ENCODE measurements at regions not wholly inside any gene's neighbourhood (a gene's known extent, or its start where the extent isn't known, plus 50 kb on each side); places are given as distances from the start of the nearest gene placed in this dataset.

DNA sequence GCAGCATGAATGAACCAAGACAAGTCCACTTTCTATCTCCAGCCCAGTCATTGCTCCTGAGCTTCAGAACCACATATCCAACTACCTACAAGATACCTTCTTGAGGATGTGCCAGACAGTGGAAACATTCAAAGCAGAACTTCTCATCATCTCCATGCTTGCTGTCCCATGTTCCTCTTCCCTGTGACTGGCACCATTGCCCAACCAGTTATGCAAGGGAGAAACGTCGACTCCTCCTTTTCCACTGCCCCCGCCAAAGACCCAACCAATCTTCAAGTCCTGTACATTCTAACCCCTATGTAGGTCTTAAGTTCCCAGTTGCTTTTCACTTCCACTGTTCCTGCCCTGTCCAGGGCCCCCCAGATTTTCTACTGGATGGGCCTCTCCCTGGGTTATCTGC lies 225.7 kb downstream of the RPS24 start:
- no peaks in the 10 kb centered on the region for H3K27me3 ChIP-seq (ENCODE audit: insufficient read depth in 3 of 3, low read length in 2 of 3)
- no peak overlapping the region for H3K4me3 ChIP-seq
- H3K27ac ChIP-seq: no peak overlapping the region
- ATAC-seq (no peak), DNase-seq (no peak)
- 68 to 83% (median 73%) methylated on average over 3 of the region's 3 CpGs for WGBS, 3 donors
- H3K36me3 ChIP-seq (ENCODE audit: insufficient read depth in 1 of 2, low read depth in 1 of 2): no peaks in the 10 kb centered on the region
- intact Hi-C loops (cut with DNase I): no loop called here
- H3K9me3 ChIP-seq: no peaks in the 10 kb centered on the region
- TF ChIP-seq, protein P1, sequence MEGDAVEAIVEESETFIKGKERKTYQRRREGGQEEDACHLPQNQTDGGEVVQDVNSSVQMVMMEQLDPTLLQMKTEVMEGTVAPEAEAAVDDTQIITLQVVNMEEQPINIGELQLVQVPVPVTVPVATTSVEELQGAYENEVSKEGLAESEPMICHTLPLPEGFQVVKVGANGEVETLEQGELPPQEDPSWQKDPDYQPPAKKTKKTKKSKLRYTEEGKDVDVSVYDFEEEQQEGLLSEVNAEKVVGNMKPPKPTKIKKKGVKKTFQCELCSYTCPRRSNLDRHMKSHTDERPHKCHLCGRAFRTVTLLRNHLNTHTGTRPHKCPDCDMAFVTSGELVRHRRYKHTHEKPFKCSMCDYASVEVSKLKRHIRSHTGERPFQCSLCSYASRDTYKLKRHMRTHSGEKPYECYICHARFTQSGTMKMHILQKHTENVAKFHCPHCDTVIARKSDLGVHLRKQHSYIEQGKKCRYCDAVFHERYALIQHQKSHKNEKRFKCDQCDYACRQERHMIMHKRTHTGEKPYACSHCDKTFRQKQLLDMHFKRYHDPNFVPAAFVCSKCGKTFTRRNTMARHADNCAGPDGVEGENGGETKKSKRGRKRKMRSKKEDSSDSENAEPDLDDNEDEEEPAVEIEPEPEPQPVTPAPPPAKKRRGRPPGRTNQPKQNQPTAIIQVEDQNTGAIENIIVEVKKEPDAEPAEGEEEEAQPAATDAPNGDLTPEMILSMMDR (IDR thresholded peaks at IDR 0.05): no peak
- H3K4me1 ChIP-seq: no peaks in the 10 kb centered on the region

DNA sequence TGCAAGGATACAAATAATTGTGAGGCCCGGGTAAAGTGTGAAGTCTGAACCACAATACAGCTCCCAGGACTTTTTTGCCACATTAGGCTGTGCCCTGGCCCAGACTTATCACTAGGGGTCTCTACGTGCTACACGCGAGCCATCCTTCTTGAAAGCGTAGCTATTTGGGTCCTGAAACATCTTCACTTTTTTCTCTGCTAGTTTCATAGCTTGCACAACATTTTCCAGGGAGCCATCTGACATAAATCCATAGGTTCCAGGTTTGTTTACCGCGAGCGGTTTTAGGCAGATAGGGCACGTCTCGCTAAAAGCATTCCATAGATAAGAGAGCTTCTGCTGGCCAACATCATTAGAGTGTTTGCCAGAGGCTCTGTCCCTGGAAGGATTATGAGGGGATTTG lies 226.5 kb downstream of the RPS24 start:
- 79 to 80% (median 80%) methylated on average over 10 of the region's 10 CpGs for WGBS, 3 donors
- ATAC-seq: no peak
- H3K27ac ChIP-seq: no peak overlapping the region

DNA sequence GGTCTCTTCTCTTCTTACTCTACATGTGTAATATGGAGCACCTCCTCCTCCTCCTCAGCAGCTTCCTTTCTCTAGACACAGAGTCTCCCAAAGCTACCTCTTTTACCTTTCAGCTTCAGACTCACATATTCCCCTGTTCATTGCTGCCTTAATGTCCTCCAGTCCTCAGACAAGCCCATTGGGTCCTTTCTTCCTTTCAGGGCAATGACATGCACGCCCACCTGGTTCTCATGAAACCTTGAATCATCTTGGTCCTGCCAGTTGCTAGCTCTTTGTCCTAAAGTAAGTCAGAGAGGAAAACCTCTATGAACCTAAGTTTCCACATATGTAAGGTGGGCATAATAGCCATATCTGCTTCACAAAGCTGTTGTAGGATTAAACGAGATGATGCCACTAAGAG lies 227.0 kb downstream of the RPS24 start:
- TF ChIP-seq, protein P1 (IDR thresholded peaks at IDR 0.05): no peak
- 93 to 98% (median 98%) methylated on average over 2 of the region's 2 CpGs for WGBS, 3 donors
- Histone ChIP-seq H3K4me1 (no peaks in the 10 kb centered on the region), H3K27ac (no peak overlapping the region), H3K36me3 (ENCODE audit: insufficient read depth in 1 of 2, low read depth in 1 of 2) (no peaks in the 10 kb centered on the region), H3K27me3 (ENCODE audit: insufficient read depth in 3 of 3, low read length in 2 of 3) (no peaks in the 10 kb centered on the region), H3K4me3 (no peak overlapping the region), H3K9me3 (no peaks in the 10 kb centered on the region)
- intact Hi-C loops (cut with DNase I): no loop called here
- ATAC-seq (no peak), DNase-seq (no peak)

More for the DNA sequence above, 226.5 kb downstream of the RPS24 start:
- intact Hi-C loops (cut with DNase I): no loop called here
- Histone ChIP-seq H3K9me3 (no peaks in the 10 kb centered on the region), H3K27me3 (ENCODE audit: insufficient read depth in 3 of 3, low read length in 2 of 3) (no peaks in the 10 kb centered on the region), H3K36me3 (ENCODE audit: insufficient read depth in 1 of 2, low read depth in 1 of 2) (no peaks in the 10 kb centered on the region), H3K4me3 (no peak overlapping the region), H3K4me1 (no peaks in the 10 kb centered on the region)
- no peak for DNase-seq
- TF ChIP-seq, protein P1 (IDR thresholded peaks at IDR 0.05): no peak

DNA sequence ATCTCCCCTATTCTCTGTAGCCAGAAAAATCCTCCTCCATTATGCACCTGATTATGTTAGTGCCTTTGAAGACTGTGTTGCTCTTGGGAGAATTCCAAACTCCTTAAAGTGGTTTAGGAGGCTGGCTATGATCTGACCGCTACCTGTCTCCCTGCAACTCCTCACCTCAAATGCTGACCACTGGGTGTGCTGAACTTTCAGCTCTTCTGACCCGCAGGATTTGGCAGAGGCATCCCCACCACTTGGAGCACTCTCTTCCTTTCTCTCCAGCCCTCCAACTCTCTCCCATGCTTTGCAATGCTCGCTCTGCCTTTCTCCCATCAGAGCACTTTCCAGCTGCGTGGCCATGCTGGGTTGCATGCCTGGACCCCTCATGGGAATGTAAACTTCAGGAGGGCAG lies 227.6 kb downstream of the RPS24 start:
- no peaks in the 10 kb centered on the region for H3K4me1 ChIP-seq

DNA sequence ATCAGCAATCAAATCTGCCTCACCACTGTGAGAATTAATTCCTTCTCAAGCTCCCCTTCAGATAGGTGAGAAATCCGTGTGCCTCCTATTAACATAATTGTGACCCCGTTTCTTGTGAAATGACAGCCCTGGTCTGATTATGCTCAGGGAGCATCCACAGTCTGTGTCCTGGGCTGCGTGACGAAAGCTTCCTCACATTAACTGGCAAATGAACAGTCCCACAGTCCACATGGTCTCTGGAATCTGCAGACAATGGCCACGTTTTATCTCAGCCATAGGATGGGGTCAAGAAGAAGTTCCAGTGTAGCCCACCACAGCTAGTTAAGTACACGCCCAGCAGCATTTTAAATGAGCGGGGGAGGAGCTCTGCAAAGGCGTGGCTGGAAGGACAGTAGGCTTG lies 229.2 kb downstream of the RPS24 start:
- intact Hi-C loops (cut with DNase I): no loop called here
- DNase-seq (no peak), ATAC-seq (no peak)
- TF ChIP-seq, protein P1 (IDR thresholded peaks at IDR 0.05): no peak
- Histone ChIP-seq H3K4me3 (no peak overlapping the region), H3K4me1 (peaks cover 5% of the 10 kb centered on the region), H3K27me3 (ENCODE audit: insufficient read depth in 3 of 3, low read length in 2 of 3) (no peaks in the 10 kb centered on the region), H3K36me3 (ENCODE audit: insufficient read depth in 1 of 2, low read depth in 1 of 2) (no peaks in the 10 kb centered on the region), H3K9me3 (no peaks in the 10 kb centered on the region), H3K27ac (no peak overlapping the region)
- 94 to 95% (median 95%) methylated on average over 8 of the region's 8 CpGs for WGBS, 3 donors

More for the DNA sequence above, 227.6 kb downstream of the RPS24 start:
- Histone ChIP-seq H3K4me3 (no peak overlapping the region), H3K27me3 (ENCODE audit: insufficient read depth in 3 of 3, low read length in 2 of 3) (no peaks in the 10 kb centered on the region), H3K36me3 (ENCODE audit: insufficient read depth in 1 of 2, low read depth in 1 of 2) (no peaks in the 10 kb centered on the region), H3K27ac (no peak overlapping the region), H3K9me3 (no peaks in the 10 kb centered on the region)
- TF ChIP-seq, protein P1 (IDR thresholded peaks at IDR 0.05): no peak
- 88 to 94% (median 92%) methylated on average over 4 of the region's 4 CpGs for WGBS, 3 donors
- intact Hi-C loops (cut with DNase I): no loop called here
- no peak for DNase-seq
- ATAC-seq: no peak
